WTC11 (cell line): ENCODE measurements at regions not wholly inside any gene's neighbourhood (a gene's known extent, or its start where the extent isn't known, plus 50 kb on each side); places are given as distances from the start of the nearest gene placed in this dataset.

Experiments used
- ATAC-seq: fragments of 200-7000 bp; cut with Tn5 transposase; 2 replicates; pipeline ENCODE4 v1.10.0; 2021; ENCODE audit warnings: mild to moderate bottlenecking, moderate library complexity
- CTCF ChIA-PET: fragments of 300-600 bp; sonication (Branson Sonifier 250); formaldehyde crosslinking; loops from one replicate; lab custom pipeline; 2021; ENCODE audit warnings: antibody characterized with exemption; lab: Charles Lee
- POLR2A ChIA-PET: fragments of 350-600 bp; sonication (Branson Sonifier 250); formaldehyde crosslinking; loops from one replicate; lab custom pipeline; 2021; ENCODE audit warnings: antibody characterized with exemption; lab: Charles Lee
- DNase-seq: peaks from one replicate; pipeline ENCODE4 v3.0.0; 2021; ENCODE audit warnings: low spot score
- H3K27ac Mint-ChIP-seq: 2 replicates; pipeline ENCODE4 v1.8.0; 2021; ENCODE audit warnings: mixed read lengths
- H3K27me3 Mint-ChIP-seq: 2 replicates; pipeline ENCODE4 v1.8.0; 2021; ENCODE audit warnings: low read depth, mild to moderate bottlenecking, moderate library complexity, mixed read lengths
- H3K36me3 Mint-ChIP-seq: 2 replicates; pipeline ENCODE4 v1.8.0; 2021; ENCODE audit warnings: mixed read lengths
- H3K4me1 Mint-ChIP-seq: 2 replicates; pipeline ENCODE4 v1.8.0; 2022; ENCODE audit warnings: mixed read lengths
- H3K4me3 Mint-ChIP-seq: 2 replicates; pipeline ENCODE4 v1.8.0; 2021; ENCODE audit warnings: mild to moderate bottlenecking, moderate library complexity, mixed read lengths
- H3K9me3 Mint-ChIP-seq: 2 replicates; pipeline ENCODE4 v1.8.0; 2021; ENCODE audit warnings: mixed read lengths
- ATF6 ChIP-seq: sonication (generic); formaldehyde crosslinking; IDR thresholded peaks from 2 replicates; pipeline ENCODE4 v1.8.1; 2023; ENCODE audit warnings: mild to moderate bottlenecking, missing genetic modification reagents
- ELF4 ChIP-seq: sonication (generic); formaldehyde crosslinking; IDR thresholded peaks from 2 replicates; pipeline ENCODE4 v1.8.1; 2022; ENCODE audit warnings: low read depth, mild to moderate bottlenecking, moderate library complexity, missing genetic modification reagents
- EMX1 ChIP-seq: fragments of 250-450 bp; sonication (Bioruptor Pico); IDR thresholded peaks from 2 replicates; pipeline ENCODE4 v1.8.0; 2021; ENCODE audit warnings: mild to moderate bottlenecking
- ESRRA ChIP-seq: sonication (generic); formaldehyde crosslinking; IDR thresholded peaks from 2 replicates; pipeline ENCODE4 v1.8.1; 2022; ENCODE audit warnings: mild to moderate bottlenecking, missing genetic modification reagents, borderline replicate concordance
- FOXK1 ChIP-seq: sonication (generic); formaldehyde crosslinking; IDR thresholded peaks from 2 replicates; pipeline ENCODE4 v1.8.0; 2022; ENCODE audit warnings: mild to moderate bottlenecking, moderate library complexity, missing genetic modification reagents
- FOXP1 ChIP-seq: sonication (generic); formaldehyde crosslinking; IDR thresholded peaks from 2 replicates; pipeline ENCODE4 v1.8.0; 2022; ENCODE audit warnings: missing genetic modification reagents, mild to moderate bottlenecking, moderate library complexity, borderline replicate concordance
- GABPB1 ChIP-seq: sonication (generic); formaldehyde crosslinking; IDR thresholded peaks from 2 replicates; pipeline ENCODE4 v1.8.1; 2023; ENCODE audit warnings: mild to moderate bottlenecking, missing genetic modification reagents
- GRHL2 ChIP-seq: fragments of 250-450 bp; sonication (Bioruptor Pico); IDR thresholded peaks from 2 replicates; pipeline ENCODE4 v1.8.0; 2022; ENCODE audit warnings: mild to moderate bottlenecking, moderate library complexity; ENCODE audit not compliant: insufficient replicate concordance, severe bottlenecking
- KAT7 ChIP-seq: sonication (generic); formaldehyde crosslinking; IDR thresholded peaks from 2 replicates; pipeline ENCODE4 v1.8.1; 2023; ENCODE audit warnings: missing genetic modification reagents, mild to moderate bottlenecking, borderline replicate concordance
- MXD4 ChIP-seq: fragments of 250-450 bp; sonication (Bioruptor Pico); IDR thresholded peaks from 2 replicates; pipeline ENCODE4 v1.8.0; 2021; ENCODE audit warnings: mild to moderate bottlenecking, moderate library complexity, borderline replicate concordance
- PRDM15 ChIP-seq: sonication (generic); formaldehyde crosslinking; IDR thresholded peaks from 2 replicates; pipeline ENCODE4 v1.8.0; 2022; ENCODE audit warnings: missing genetic modification reagents
- SMAD4 ChIP-seq: sonication (generic); formaldehyde crosslinking; IDR thresholded peaks from 2 replicates; pipeline ENCODE4 v1.8.0; 2022; ENCODE audit warnings: mild to moderate bottlenecking, missing genetic modification reagents
- TCF7 ChIP-seq: sonication (generic); formaldehyde crosslinking; IDR thresholded peaks from 2 replicates; pipeline ENCODE4 v1.8.0; 2022; ENCODE audit warnings: mild to moderate bottlenecking, low read depth, missing genetic modification reagents, moderate library complexity
- USF2 ChIP-seq: sonication (generic); formaldehyde crosslinking; IDR thresholded peaks from 2 replicates; pipeline ENCODE4 v1.8.1; 2023; ENCODE audit warnings: mild to moderate bottlenecking, missing genetic modification reagents, moderate library complexity
- ZNF281 ChIP-seq: sonication (generic); formaldehyde crosslinking; IDR thresholded peaks from 2 replicates; pipeline ENCODE4 v1.8.0; 2023; ENCODE audit warnings: mild to moderate bottlenecking, missing genetic modification reagents
- ZNF532 ChIP-seq: fragments of 250-450 bp; sonication (Bioruptor Pico); IDR thresholded peaks from 2 replicates; pipeline ENCODE4 v1.9.0; 2021; ENCODE audit warnings: mild to moderate bottlenecking, borderline replicate concordance

GRCh38 chr4:14559646-14560045, 442.6 kb upstream of the CPEB2 start:
- DNase-seq (no peak), ATAC-seq (no peak)
- Mint-ChIP-seq H3K27me3 (peaks cover under 1% of the 10 kb centered on the region; the same call in 1 of the 2 replicates), H3K4me1 (no peaks in the 10 kb centered on the region), H3K27ac (no peak overlapping the region), H3K4me3 (no peak overlapping the region), H3K36me3 (peaks cover under 1% of the 10 kb centered on the region; the same call in 1 of the 2 replicates), H3K9me3 (peaks cover 2% of the 10 kb centered on the region)
- CTCF ChIA-PET: no interaction called here
- POLR2A ChIA-PET: no interaction called here
- TF ChIP-seq ESRRA: no peak
- TF ChIP-seq ZNF281 (CRISPR knock-in tag): no peak
- TF ChIP-seq MXD4 (CRISPR knock-in tag): no peak
- TF ChIP-seq USF2 (CRISPR knock-in tag): no peak
- no peak for TF ChIP-seq ELF4 (CRISPR knock-in tag)
- no peak for TF ChIP-seq ZNF532
- no peak for TF ChIP-seq SMAD4 (CRISPR knock-in tag)
- TF ChIP-seq PRDM15 (CRISPR knock-in tag): no peak
- no peak for TF ChIP-seq KAT7
- TF ChIP-seq GABPB1 (CRISPR knock-in tag): no peak
- no peak for TF ChIP-seq GRHL2
- no peak for TF ChIP-seq ATF6 (CRISPR knock-in tag)
- TF ChIP-seq FOXP1 (CRISPR knock-in tag): no peak
- TF ChIP-seq TCF7 (CRISPR knock-in tag): no peak
- no peak for TF ChIP-seq FOXK1
- no peak for TF ChIP-seq EMX1 (CRISPR knock-in tag)
